ENCODE measurements at regions not wholly inside any gene's neighbourhood (a gene's known extent, or its start where the extent isn't known, plus 50 kb on each side); places are given as distances from the start of the nearest gene placed in this dataset.

DNA sequence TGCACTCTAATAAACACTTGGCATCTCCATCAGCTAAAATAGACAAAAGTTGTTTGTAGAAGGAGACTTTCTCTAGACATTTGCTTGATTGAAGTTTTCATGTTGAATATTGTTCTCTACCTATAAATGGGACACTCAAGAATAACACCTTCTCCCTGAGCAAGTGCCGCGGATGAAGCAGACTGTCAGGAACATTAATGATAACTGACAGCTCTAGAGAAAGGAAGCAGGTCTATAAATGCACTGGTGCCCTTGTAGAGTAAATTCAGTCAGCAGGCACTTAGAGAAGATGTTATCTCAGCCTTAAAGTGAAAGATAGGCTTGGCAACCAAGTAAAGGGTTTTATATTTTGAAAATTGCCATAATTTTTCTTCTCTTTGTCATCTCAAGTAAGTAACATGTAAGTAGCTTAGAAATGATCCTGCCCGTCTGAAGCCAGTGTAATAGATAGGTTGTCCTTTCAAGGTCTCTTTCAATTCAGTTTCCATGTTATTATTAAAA, 224.6 kb downstream of the ARL6IP6 start:
- 67% methylated on average over 3 of the region's 3 CpGs for WGBS
- Histone ChIP-seq H3K4me1 (ENCODE audit: control insufficient read depth in 4 of 4, insufficient read depth in 4 of 4, low read length in 3 of 4) (no peaks in the 10 kb centered on the region), H3K4me3 (ENCODE audit: low read depth in 1 of 3, low read length in 3 of 3) (no peak overlapping the region), H3K9ac (ENCODE audit: low read depth in 1 of 2, low read length in 2 of 2) (no peak overlapping the region), H3K36me3 (ENCODE audit: control insufficient read depth in 4 of 4, insufficient read depth in 3 of 4, low read depth in 1 of 4, low read length in 3 of 4) (no peaks in the 10 kb centered on the region), H3K27ac (ENCODE audit: low read depth in 1 of 2, low read length in 2 of 2) (no peak overlapping the region), H3K9me3 (ENCODE audit: control insufficient read depth in 4 of 4, low read length in 3 of 4) (no peaks in the 10 kb centered on the region), H3K27me3 (ENCODE audit: control insufficient read depth in 4 of 4, insufficient read depth in 4 of 4, low read length in 3 of 4) (peaks cover 0 to 3% (median 0%) of the 10 kb centered on the region in 4 donors)
- DNase-seq (ENCODE audit: low spot score) = no peak
- TF ChIP-seq RAD21 (IDR thresholded peaks at IDR 0.05) = no peak
- TF ChIP-seq, protein P1, sequence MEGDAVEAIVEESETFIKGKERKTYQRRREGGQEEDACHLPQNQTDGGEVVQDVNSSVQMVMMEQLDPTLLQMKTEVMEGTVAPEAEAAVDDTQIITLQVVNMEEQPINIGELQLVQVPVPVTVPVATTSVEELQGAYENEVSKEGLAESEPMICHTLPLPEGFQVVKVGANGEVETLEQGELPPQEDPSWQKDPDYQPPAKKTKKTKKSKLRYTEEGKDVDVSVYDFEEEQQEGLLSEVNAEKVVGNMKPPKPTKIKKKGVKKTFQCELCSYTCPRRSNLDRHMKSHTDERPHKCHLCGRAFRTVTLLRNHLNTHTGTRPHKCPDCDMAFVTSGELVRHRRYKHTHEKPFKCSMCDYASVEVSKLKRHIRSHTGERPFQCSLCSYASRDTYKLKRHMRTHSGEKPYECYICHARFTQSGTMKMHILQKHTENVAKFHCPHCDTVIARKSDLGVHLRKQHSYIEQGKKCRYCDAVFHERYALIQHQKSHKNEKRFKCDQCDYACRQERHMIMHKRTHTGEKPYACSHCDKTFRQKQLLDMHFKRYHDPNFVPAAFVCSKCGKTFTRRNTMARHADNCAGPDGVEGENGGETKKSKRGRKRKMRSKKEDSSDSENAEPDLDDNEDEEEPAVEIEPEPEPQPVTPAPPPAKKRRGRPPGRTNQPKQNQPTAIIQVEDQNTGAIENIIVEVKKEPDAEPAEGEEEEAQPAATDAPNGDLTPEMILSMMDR (IDR thresholded peaks at IDR 0.05; ENCODE audit: low read depth, low read length, missing input control) = no peak
- TF ChIP-seq TAF1 (conservative IDR thresholded peaks at IDR 0.05) = no peak
- TF ChIP-seq, protein P2, sequence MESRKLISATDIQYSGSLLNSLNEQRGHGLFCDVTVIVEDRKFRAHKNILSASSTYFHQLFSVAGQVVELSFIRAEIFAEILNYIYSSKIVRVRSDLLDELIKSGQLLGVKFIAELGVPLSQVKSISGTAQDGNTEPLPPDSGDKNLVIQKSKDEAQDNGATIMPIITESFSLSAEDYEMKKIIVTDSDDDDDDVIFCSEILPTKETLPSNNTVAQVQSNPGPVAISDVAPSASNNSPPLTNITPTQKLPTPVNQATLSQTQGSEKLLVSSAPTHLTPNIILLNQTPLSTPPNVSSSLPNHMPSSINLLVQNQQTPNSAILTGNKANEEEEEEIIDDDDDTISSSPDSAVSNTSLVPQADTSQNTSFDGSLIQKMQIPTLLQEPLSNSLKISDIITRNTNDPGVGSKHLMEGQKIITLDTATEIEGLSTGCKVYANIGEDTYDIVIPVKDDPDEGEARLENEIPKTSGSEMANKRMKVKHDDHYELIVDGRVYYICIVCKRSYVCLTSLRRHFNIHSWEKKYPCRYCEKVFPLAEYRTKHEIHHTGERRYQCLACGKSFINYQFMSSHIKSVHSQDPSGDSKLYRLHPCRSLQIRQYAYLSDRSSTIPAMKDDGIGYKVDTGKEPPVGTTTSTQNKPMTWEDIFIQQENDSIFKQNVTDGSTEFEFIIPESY (IDR thresholded peaks at IDR 0.05) = no peak
- TF ChIP-seq, protein P3, sequence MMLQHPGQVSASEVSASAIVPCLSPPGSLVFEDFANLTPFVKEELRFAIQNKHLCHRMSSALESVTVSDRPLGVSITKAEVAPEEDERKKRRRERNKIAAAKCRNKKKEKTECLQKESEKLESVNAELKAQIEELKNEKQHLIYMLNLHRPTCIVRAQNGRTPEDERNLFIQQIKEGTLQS (IDR thresholded peaks at IDR 0.05) = no peak
- TF ChIP-seq RXRA (IDR thresholded peaks at IDR 0.05) = no peak
- TF ChIP-seq HNF4A (conservative IDR thresholded peaks at IDR 0.05) = no peak
- TF ChIP-seq NR2F2 (IDR thresholded peaks at IDR 0.05) = no peak
- TF ChIP-seq EGR1 (IDR thresholded peaks at IDR 0.05; ENCODE audit: low read depth in 2 of 2) = no peak

DNA sequence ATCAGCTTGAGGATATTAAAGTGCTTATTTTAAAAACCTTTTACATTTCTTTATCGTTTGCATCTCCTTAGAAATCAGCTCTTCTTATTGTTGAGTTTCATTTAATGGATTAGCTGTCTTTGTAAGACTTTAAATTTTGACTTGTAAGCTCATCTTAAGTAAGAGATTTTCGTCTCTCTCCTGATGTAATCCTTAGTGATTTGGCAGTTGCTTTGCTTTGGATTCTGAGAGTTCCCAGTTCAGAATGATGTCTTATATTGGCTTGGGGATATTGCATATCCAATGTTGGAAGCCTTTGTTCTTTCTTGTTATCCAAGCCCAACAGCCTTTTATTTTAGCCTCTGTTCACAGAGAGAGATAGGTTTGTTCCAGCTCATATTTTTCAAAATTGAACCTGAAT, 212.1 kb downstream of the ARL6IP6 start:
- Histone ChIP-seq H3K27ac (ENCODE audit: low read depth in 1 of 2, low read length in 2 of 2) (no peak overlapping the region), H3K36me3 (ENCODE audit: control insufficient read depth in 4 of 4, insufficient read depth in 3 of 4, low read depth in 1 of 4, low read length in 3 of 4) (no peaks in the 10 kb centered on the region), H3K9ac (ENCODE audit: low read depth in 1 of 2, low read length in 2 of 2) (no peak overlapping the region), H3K27me3 (ENCODE audit: control insufficient read depth in 4 of 4, insufficient read depth in 4 of 4, low read length in 3 of 4) (no peaks in the 10 kb centered on the region), H3K9me3 (ENCODE audit: control insufficient read depth in 4 of 4, low read length in 3 of 4) (no peaks in the 10 kb centered on the region), H3K4me3 (ENCODE audit: low read depth in 1 of 3, low read length in 3 of 3) (no peak overlapping the region), H3K4me1 (ENCODE audit: control insufficient read depth in 4 of 4, insufficient read depth in 4 of 4, low read length in 3 of 4) (no peaks in the 10 kb centered on the region)
- TF ChIP-seq RAD21 (IDR thresholded peaks at IDR 0.05) = no peak
- TF ChIP-seq, protein P4, sequence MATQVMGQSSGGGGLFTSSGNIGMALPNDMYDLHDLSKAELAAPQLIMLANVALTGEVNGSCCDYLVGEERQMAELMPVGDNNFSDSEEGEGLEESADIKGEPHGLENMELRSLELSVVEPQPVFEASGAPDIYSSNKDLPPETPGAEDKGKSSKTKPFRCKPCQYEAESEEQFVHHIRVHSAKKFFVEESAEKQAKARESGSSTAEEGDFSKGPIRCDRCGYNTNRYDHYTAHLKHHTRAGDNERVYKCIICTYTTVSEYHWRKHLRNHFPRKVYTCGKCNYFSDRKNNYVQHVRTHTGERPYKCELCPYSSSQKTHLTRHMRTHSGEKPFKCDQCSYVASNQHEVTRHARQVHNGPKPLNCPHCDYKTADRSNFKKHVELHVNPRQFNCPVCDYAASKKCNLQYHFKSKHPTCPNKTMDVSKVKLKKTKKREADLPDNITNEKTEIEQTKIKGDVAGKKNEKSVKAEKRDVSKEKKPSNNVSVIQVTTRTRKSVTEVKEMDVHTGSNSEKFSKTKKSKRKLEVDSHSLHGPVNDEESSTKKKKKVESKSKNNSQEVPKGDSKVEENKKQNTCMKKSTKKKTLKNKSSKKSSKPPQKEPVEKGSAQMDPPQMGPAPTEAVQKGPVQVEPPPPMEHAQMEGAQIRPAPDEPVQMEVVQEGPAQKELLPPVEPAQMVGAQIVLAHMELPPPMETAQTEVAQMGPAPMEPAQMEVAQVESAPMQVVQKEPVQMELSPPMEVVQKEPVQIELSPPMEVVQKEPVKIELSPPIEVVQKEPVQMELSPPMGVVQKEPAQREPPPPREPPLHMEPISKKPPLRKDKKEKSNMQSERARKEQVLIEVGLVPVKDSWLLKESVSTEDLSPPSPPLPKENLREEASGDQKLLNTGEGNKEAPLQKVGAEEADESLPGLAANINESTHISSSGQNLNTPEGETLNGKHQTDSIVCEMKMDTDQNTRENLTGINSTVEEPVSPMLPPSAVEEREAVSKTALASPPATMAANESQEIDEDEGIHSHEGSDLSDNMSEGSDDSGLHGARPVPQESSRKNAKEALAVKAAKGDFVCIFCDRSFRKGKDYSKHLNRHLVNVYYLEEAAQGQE (IDR thresholded peaks at IDR 0.05) = no peak
- no peak for TF ChIP-seq HNF4A (conservative IDR thresholded peaks at IDR 0.05)
- TF ChIP-seq, protein P3 (IDR thresholded peaks at IDR 0.05) = no peak
- TF ChIP-seq FOXA2 (IDR thresholded peaks at IDR 0.05) = no peak
- no peak for TF ChIP-seq NR2F2 (IDR thresholded peaks at IDR 0.05)
- no peak for TF ChIP-seq TAF1 (conservative IDR thresholded peaks at IDR 0.05)
- no peak for TF ChIP-seq GABPA (IDR thresholded peaks at IDR 0.05 in 1 of 2, conservative IDR thresholded peaks at IDR 0.05 in 1 of 2)
- TF ChIP-seq HNF4G (IDR thresholded peaks at IDR 0.05) = no peak
- no peak for TF ChIP-seq EGR1 (IDR thresholded peaks at IDR 0.05; ENCODE audit: low read depth in 2 of 2)
- no peak for TF ChIP-seq JUND (IDR thresholded peaks at IDR 0.05)
- TF ChIP-seq, protein P2 (IDR thresholded peaks at IDR 0.05) = no peak
- no peak for TF ChIP-seq RXRA (IDR thresholded peaks at IDR 0.05)
- no peak for TF ChIP-seq FOXA1 (IDR thresholded peaks at IDR 0.05)
- no peak for DNase-seq (ENCODE audit: low spot score)
- 80% methylated on average over 2 of the region's 2 CpGs for WGBS

Measured in liver (tissue), 8 donors.